GM15510 (cell line): ENCODE measurements at regions not wholly inside any gene's neighbourhood (a gene's known extent, or its start where the extent isn't known, plus 50 kb on each side); places are given as distances from the start of the nearest gene placed in this dataset.

Experiments used
- POLR2A ChIP-seq: IDR thresholded peaks from 3 replicates; pipeline ENCODE4 v1.6.1; 2011; ENCODE audit warnings: borderline replicate concordance; ENCODE audit not compliant: insufficient read length; ENCODE audit errors: extremely low read depth

GRCh38 chr2:8028981-8029380, 652.9 kb upstream of the ID2 start:
- no peak for TF ChIP-seq POLR2A

GRCh38 chr2:8030573-8031303, 651.1 kb upstream of the ID2 start:
- no peak for TF ChIP-seq POLR2A

GRCh38 chr2:8031370-8031769, 650.5 kb upstream of the ID2 start:
- no peak for TF ChIP-seq POLR2A

DNA sequence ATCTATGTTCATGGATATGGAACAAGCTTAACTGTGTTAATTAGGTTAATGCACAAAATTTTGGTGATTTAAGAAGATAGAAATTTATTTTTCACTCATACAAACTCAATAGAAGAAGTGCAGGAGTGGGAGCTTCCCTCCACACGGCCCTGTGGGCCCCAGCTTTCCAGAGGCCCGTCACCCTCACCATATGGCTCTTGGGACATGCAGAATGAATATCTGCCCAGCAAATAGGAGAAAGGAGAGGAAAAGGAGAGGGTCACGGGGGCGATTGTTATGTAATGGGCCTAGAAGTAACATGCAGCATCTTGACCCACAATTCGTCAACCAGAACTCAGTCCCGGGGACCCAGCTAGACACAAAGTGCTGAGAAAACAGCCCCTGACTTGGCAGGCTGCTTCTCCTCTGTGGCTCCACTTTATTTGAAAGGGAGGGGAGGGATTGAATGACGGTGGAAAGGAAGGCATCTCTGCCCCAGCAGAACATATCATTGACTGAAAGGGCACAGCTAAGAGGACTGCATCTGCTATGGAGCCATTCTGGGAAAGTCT, 648.2 kb upstream of the ID2 start:
- TF ChIP-seq POLR2A: no peak

- no peak for TF ChIP-seq POLR2A
Measured at GRCh38 chr2:8036366-8036765, 645.5 kb upstream of the ID2 start.

GRCh38 chr2:8039732-8040131, 642.1 kb upstream of the ID2 start:
- TF ChIP-seq POLR2A: no peak

GRCh38 chr2:8043295-8043694, 638.6 kb upstream of the ID2 start:
- TF ChIP-seq POLR2A: no peak

DNA sequence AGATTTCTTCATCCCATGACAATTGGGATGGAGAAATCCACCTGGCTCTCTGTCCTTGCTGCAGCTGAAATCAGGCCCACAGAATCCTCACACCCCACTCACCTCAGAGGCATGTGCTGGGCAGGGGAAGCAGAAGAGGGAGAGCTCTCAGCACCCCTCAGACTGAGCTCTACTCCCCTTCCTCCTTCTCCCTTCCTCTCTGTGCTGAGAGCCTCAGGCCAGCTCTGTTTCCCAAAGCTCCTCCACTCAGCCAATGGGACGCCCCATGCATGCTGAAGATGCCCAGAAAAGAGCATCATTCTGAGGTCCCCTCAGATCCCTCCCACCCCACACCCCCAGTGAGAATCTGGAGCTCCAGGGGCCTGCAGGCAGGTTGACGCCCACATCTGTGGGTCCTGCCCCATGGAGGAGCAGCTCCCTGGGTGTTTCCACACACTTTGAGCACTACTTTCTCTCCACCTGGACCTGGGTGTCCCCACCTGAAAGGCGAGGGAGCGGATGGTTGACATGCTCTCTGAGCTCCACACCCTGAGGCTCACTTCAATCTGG, 637.7 kb upstream of the ID2 start:
- no peak for TF ChIP-seq POLR2A

DNA sequence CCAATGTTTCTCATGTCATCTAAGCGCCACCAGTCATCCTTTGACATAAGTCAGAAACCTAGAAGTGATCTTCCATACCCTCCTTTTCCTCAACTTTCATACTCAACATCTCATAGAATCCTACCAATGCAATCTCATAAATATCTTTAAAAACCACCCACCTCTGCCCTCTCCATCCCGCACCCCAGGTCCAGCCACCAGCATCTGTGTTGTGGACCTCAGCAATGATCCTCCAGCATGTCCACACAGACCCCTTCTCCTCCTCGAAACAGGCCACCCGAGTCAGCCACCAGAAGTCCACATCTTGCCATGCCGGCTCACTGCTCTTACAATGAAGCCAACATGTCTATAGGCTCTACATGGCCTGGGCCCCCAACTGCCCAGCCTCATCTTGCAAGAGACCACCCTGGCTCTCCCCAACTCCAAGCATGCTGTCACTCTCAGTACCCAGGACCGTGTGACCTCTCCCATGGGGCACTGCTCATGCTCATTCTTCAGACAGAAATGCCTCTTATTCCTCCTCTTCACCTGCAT, 636.7 kb upstream of the ID2 start:
- TF ChIP-seq POLR2A: no peak

- no peak for TF ChIP-seq POLR2A
Measured at GRCh38 chr2:8046849-8047248, 635.0 kb upstream of the ID2 start.

- no peak for TF ChIP-seq POLR2A
Measured at GRCh38 chr2:8049176-8049575, 632.7 kb upstream of the ID2 start.

- TF ChIP-seq POLR2A: no peak
Measured at GRCh38 chr2:8049851-8050571, 631.8 kb upstream of the ID2 start.

DNA sequence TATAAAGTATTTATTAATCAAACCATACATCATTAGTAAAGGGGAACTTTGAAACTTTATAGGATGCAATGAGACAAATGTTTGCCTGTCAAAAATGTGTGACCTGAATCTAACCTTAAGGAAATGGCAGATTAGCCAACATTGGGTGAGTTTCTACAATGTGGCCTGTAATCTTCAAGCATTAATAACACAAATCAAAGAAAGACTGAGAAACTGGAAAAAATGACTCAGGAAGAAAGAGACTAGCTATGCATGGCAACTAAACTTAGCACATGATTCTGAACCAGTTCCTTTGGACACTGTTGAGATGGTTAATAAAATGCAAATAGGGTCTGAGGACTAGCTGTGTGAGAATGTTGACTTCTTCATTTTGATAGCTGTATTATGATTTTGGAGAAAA, 628.6 kb upstream of the ID2 start:
- TF ChIP-seq POLR2A: no peak

GRCh38 chr2:8054070-8054469, 627.8 kb upstream of the ID2 start:
- TF ChIP-seq POLR2A: no peak

GRCh38 chr2:8058652-8059051, 623.2 kb upstream of the ID2 start:
- no peak for TF ChIP-seq POLR2A
